ENCODE measurements at regions not wholly inside any gene's neighbourhood (a gene's known extent, or its start where the extent isn't known, plus 50 kb on each side); places are given as distances from the start of the nearest gene placed in this dataset.

DNA sequence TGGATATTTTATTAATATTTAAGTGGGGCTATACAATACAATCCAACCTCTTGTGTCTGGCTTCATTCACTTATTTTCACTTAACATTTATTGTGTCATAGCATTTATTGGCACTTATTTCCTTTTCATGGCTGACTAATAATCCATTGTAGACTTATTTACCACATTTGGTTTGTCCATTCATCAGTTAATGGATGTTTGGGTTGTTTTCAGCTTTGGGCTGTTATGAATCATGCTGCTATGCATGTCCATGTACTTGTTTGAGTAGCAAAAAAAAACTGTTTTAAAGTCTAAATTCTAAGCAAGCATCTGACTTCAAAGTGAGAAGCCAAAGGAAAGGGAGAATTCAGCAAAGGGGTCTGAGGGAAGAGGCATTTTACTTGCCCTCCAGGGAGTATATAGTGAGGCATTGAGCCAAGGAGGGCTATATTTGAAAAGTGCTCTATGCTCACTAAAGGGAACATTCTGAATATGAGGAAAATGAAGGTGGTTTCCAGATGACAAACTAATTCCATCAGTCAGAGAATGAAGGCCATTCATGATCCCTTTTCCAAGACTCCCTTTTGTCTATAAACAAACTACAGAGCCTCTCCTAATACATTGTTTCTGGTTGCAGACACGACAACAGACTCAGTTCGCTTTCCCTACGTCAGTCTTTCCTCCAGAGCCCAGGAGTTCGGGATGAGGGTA, 532.8 kb upstream of the KLF4 start:
- TF ChIP-seq CTCF (IDR thresholded peaks at IDR 0.05) (no peak), POLR2AphosphoS5 (IDR thresholded peaks at IDR 0.05; ENCODE audit: insufficient read depth in 1 of 2, low read depth in 1 of 2) (no peak), POLR2A (IDR thresholded peaks at IDR 0.05) (no peak)
- H3K36me3 ChIP-seq, result no peaks in the 10 kb centered on the region
- H3K4me1 ChIP-seq, result no peaks in the 10 kb centered on the region
- no peak overlapping the region for H3K27ac ChIP-seq
- H3K27me3 ChIP-seq, result no peaks in the 10 kb centered on the region
- no peak for DNase-seq (ENCODE audit: extremely low spot score in 2 of 2)
- H3K9me3 ChIP-seq, result no peaks in the 10 kb centered on the region
- H3K4me3 ChIP-seq, result no peak overlapping the region
- intact Hi-C loops (cut with DNase I), result no loop called here

DNA sequence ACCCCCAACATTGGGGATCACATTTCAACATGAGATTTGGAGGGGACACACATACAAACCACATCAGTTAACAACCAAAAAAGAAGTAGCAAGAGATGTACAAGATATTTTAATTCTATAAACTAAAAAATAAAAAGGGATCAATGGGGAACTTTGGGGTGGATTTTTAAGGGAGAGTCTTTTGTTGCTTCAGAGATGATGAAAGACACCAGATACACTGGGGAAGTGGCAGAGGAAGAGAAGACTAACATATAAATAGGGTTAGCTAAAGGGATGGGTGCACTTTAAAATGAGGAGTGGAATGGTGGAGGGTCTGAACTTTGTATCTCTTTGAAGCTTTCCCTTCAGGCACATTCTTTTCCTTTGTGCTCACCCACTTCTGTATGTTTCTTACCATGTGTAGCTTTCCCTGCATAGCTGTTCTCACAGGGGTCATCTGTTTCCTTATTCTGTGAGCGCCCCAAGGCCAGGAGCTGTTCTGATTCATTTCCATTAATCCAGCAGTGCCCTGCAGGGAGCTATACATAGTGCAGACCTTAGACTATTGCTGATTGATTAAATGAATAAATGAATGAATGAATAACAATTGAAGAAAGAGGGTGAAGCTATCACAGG, 531.6 kb upstream of the KLF4 start:
- H3K4me3 ChIP-seq, result no peak overlapping the region
- intact Hi-C loops (cut with DNase I), result no loop called here
- no peak for DNase-seq (ENCODE audit: extremely low spot score in 2 of 2)

GRCh38 chr9:108019821-108020220, 530.3 kb upstream of the KLF4 start:
- DNase-seq (ENCODE audit: extremely low spot score in 2 of 2), result no peak
- Histone ChIP-seq H3K36me3 (no peaks in the 10 kb centered on the region), H3K9me3 (no peaks in the 10 kb centered on the region), H3K4me1 (peaks cover 4% of the 10 kb centered on the region), H3K4me3 (no peak overlapping the region), H3K27me3 (no peaks in the 10 kb centered on the region), H3K27ac (no peak overlapping the region)
- intact Hi-C loops (cut with DNase I), result no loop called here
- TF ChIP-seq POLR2A (IDR thresholded peaks at IDR 0.05), result no peak
- TF ChIP-seq POLR2AphosphoS5 (IDR thresholded peaks at IDR 0.05; ENCODE audit: insufficient read depth in 1 of 2, low read depth in 1 of 2), result no peak
- no peak for TF ChIP-seq CTCF (IDR thresholded peaks at IDR 0.05)

More for the DNA sequence above, 531.6 kb upstream of the KLF4 start:
- H3K36me3 ChIP-seq, result no peaks in the 10 kb centered on the region
- no peaks in the 10 kb centered on the region for H3K9me3 ChIP-seq
- no peaks in the 10 kb centered on the region for H3K27me3 ChIP-seq
- peaks cover 4% of the 10 kb centered on the region for H3K4me1 ChIP-seq
- no peak for TF ChIP-seq POLR2A (IDR thresholded peaks at IDR 0.05)
- TF ChIP-seq CTCF (IDR thresholded peaks at IDR 0.05), result no peak
- no peak for TF ChIP-seq POLR2AphosphoS5 (IDR thresholded peaks at IDR 0.05; ENCODE audit: insufficient read depth in 1 of 2, low read depth in 1 of 2)
- no peak overlapping the region for H3K27ac ChIP-seq

- no peaks in the 10 kb centered on the region for H3K27me3 ChIP-seq
- H3K36me3 ChIP-seq, result no peaks in the 10 kb centered on the region
- TF ChIP-seq POLR2A (IDR thresholded peaks at IDR 0.05) (no peak), POLR2AphosphoS5 (IDR thresholded peaks at IDR 0.05; ENCODE audit: insufficient read depth in 1 of 2, low read depth in 1 of 2) (peak in 1 of 2 donors; percentile 45), CTCF (IDR thresholded peaks at IDR 0.05) (no peak)
- no peaks in the 10 kb centered on the region for H3K9me3 ChIP-seq
- H3K27ac ChIP-seq, result no peak overlapping the region
- intact Hi-C loops (cut with DNase I), result no loop called here
- H3K4me1 ChIP-seq, result peaks cover 4% of the 10 kb centered on the region
- H3K4me3 ChIP-seq, result no peak overlapping the region
- no peak for DNase-seq (ENCODE audit: extremely low spot score in 2 of 2)
These were observed 528.1 kb upstream of the KLF4 start for GRCh38 chr9:108017671-108018070.

GRCh38 chr9:108016446-108016845, 526.9 kb upstream of the KLF4 start:
- TF ChIP-seq CTCF (IDR thresholded peaks at IDR 0.05) (no peak), POLR2A (IDR thresholded peaks at IDR 0.05) (no peak), POLR2AphosphoS5 (IDR thresholded peaks at IDR 0.05; ENCODE audit: insufficient read depth in 1 of 2, low read depth in 1 of 2) (no peak)
- DNase-seq (ENCODE audit: extremely low spot score in 2 of 2), result no peak

More at GRCh38 chr9:108016446-108016845, 526.9 kb upstream of the KLF4 start:
- Histone ChIP-seq H3K4me3 (no peak overlapping the region), H3K9me3 (no peaks in the 10 kb centered on the region), H3K27me3 (no peaks in the 10 kb centered on the region), H3K4me1 (peaks cover 4% of the 10 kb centered on the region), H3K36me3 (no peaks in the 10 kb centered on the region), H3K27ac (no peak overlapping the region)
- intact Hi-C loops (cut with DNase I), result no loop called here

Measured in vagina (tissue), 2 donors.